Suppressor macrophage (primary cell): ENCODE measurements at regions not wholly inside any gene's neighbourhood (a gene's known extent, or its start where the extent isn't known, plus 50 kb on each side); places are given as distances from the start of the nearest gene placed in this dataset.

Source experiments
- DNase-seq, 4 experiments: peaks; one replicate each; pipeline ENCODE4 v3.0.0-alpha.2; 2020 to 2022

GRCh38 chr15:53462651-53463050 lies 296.8 kb downstream of the WDR72 start:
- no peak for DNase-seq

DNA sequence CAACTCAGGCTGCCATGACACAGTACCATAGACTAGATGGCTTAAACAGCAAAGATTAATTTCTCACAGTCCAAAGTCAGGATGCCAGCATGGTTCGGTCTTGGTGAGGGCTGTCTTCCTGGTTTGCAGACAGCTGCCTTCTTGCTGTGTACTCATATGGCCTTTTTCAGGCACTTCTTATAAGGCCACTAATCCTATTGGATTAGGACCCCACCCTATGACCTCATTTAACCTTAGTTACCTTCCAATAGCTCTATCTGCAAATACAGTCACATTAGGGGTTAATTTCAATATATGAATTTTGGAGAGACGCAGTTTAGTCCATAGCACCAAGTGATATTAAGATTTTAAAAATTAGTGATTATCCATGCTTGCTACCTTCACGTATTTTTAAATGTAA lies 297.8 kb downstream of the WDR72 start:
- DNase-seq = no peak

- no peak for DNase-seq
These were observed 300.7 kb downstream of the WDR72 start for GRCh38 chr15:53458736-53459135.

GRCh38 chr15:53457479-53457878 lies 302.0 kb downstream of the WDR72 start:
- DNase-seq = no peak

DNA sequence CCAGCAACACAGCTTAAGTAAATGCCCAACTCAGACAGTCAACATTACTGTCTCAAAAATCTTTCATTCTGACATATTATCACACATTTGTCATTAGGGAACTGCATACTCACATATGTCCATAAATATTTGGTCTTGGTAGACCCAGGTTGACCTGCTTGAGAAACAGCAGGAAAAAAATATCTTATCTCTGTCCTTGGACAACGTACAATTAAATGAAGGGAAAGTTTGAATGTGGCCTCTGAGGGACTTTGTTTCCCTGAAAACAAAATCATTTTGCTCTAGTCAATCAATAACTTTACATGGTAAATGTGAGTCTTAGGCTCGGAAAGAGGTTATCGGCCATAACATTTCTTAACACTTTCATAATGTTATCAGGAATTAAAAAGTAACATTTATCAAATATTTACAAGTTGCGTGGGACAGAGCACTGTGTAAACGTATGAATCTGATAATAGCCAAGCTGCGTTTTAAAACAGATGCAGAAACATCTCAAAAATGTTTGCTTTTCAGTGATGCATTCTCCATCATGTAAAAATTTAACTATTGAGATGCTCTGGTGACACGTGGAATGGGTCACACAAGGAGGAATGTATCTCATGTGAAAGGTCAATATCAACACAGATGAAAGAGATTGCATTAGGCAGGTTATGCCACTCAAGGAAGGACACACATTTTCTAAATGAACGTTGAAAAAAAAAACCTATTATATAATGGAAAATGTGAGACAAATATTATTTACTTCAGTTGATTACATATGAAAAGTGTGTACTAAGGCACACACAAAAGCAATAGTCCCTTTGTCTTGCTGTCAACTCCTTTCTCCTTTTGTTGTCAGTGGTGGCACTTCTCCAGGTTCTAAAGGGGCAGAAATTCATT lies 304.4 kb downstream of the WDR72 start:
- no peak for DNase-seq

- no peak for DNase-seq
These were observed 305.0 kb downstream of the WDR72 start for GRCh38 chr15:53454535-53454842.

DNA sequence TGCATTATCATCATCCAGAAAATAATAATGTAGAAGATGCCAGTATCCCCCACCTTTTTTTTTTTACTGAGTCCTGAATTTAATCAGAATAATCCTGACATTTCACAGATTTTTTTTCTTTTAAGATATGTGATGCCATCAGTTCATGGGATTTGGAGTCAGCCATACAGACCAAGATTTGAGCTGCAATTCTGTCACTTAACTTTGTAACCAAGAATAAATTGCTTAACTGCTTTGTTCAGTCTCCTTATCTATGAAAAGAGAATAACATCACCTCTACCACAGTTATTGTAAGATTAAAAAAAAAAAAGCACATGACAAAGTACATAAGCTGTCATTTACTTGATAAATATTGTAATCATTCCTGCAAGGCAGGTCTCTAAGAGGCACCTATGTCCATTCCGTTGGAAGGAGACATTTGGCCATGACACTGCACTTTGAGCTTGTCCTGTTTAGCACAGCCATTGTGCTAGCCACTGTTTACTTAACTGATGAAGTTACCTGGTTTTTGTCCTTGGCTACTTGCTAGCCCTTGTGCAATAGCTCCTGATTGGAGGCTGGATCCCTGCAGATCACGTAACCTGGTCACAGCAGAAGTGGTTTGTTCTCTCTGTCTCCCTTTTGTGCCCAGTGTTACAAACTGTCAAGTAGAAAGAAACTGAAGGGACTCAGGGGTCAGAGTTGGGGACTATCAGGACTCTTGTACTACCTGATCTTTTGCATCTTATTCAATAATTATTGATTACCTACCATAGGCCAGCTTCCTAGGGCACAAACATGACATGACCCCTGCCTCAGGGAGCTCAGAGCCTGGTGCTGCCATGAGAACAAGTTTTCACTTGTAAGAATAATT lies 306.0 kb downstream of the WDR72 start:
- no peak for DNase-seq

- no peak for DNase-seq
These were observed 311.0 kb downstream of the WDR72 start for GRCh38 chr15:53448232-53449015.

DNA sequence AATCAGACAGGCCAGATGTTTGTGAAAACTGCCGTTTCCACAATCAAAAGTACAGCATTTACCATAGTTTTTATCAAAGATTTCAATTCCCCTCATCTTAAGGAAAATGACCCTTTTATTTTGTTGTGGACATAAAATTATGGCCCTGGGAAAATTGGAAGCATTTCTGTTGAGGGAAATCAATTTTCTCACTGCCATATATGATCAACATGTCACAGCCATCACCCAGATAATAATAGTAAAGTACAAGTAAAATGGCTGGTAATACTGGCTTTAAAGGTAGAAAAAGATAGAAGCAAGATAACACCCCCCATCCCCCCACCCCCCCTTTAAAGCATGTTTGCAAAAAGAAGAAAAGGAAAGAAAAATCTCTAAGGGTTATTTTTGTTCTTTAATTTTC lies 311.7 kb downstream of the WDR72 start:
- no peak for DNase-seq

- no peak for DNase-seq
These were observed 312.3 kb downstream of the WDR72 start for GRCh38 chr15:53447053-53447574.

DNA sequence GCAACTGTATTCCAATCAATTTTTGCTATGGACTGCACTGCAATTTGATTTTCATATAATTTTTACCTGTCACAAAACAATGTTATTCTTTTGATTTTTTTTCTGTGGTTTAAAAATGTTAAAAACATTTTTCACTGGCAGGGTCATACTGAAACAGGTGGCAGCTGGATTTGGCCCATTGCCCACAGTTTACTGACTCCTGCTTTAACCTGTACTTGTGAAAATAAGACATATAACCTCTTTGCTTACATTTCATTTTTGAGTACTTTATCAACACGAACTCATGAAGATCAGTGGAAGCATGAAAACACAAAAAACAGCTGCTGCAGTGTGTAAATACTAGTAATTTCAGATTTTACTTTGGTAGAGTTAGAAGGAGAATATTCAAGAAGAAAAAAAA lies 313.1 kb downstream of the WDR72 start:
- no peak for DNase-seq

DNA sequence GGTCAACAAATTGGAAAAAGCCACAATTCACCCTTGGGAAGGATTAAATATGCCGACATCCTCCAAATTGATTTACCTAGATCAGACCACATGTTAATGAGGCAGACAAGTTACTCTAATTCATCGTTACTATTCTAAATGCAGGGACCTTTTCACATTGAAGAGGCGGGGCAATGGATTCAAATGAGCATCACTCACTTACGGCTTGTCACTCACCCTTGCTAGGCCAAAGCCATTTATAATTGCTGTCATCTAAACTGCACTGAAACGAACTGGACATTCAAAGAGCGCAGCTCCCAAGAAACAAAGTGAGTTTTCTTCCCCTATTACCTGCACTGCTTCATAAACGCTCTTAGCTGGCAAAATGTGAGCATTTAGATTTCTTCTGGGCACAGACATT lies 313.9 kb downstream of the WDR72 start:
- DNase-seq = no peak

DNA sequence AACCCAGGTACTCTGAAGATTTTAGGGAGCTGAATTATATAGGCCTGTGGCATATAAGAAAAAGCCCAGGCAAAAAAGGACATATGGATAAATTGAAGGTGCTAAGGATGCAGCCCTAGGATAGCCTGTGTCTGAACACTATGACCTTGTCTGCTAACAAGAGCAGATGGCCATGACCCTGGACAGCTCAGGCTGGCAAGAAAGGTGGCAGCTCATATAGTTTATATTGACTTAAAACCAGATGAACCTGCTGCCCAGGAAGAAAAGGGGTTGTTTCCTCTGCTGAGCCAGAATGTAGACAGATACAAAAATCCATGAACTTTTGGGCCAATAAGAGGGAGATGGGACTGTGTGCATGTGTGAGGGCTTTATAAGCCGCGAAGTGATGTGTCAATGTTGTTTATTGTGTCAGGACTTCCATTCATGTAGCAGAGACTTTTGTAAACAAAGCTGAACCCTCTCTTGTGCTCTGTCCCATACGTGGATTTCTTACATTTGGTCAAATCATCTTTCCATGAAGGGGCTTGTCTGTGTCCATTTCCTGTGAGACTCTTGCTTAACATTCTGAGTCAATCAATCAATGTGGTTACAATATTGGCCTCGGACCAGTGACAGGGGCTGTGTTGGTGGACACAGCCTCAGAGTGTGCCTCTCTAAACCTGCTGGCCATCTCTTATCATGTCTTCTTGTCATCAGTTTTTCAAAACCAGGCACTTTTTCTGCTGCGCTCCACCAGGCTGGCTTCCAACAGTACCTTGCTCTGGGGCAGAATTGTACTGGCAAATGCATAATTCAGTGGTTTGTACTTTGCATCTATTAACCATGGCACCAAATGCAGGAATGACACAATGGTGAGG lies 321.2 kb downstream of the WDR72 start:
- no peak for DNase-seq

GRCh38 chr15:53437366-53437765 lies 322.1 kb downstream of the WDR72 start:
- no peak for DNase-seq

DNA sequence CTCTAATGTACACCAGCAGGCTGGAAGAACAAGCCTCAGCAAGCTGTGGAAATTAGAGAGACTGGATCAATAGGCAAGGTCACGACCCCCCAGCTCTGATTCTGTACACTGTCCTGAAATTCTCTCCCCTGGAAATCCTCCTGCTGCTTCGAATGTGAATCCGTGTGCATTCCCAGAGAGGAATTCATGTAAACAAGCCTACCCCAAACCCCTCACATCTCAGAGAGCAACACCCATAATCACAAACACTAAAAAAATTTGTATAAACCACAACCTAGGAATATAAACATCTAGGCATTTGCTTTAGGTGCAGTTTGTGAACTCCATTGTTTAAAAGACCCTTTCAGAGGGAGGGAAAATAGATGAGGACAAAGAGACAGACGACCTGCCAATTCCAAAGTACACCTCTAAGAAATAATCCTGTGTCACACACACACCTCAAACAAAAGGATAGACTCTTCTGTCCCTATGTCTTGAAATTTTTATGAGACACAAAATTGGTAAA lies 325.2 kb downstream of the WDR72 start:
- DNase-seq = no peak

DNA sequence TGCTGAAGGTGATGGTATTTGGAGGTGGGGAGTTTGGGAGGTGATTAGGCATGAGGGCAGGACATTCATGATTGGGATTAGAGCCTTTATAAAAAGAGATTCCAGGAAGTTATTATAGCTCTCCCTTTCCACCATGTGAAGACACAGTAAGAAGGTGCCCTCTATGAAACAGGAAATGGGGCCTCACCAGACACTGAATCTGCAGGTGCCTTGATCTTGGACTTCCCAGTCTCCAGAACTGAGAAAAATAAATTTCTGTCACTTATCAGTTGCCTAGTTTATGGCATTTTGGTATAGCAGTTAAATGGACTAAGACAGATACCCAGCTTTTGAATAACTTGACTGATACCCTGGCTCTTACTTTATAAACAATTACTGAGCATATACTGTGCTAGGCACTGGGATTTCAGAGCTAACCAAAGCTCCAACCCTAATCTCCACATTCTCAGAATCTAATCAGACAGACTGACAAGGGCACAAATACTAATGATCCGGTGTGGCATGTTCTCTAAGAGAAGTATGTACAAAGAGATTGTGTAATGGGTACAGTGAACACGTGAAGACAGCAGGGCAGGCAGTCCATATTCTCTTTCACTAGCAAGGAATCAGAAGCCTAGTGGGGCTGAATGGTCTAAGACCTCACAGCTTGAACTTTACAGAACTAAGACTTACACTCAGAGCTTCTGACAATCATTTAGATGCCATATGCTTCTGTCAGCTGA lies 343.1 kb downstream of the WDR72 start:
- DNase-seq = no peak

GRCh38 chr15:53414167-53414566 lies 345.3 kb downstream of the WDR72 start:
- DNase-seq = no peak

DNA sequence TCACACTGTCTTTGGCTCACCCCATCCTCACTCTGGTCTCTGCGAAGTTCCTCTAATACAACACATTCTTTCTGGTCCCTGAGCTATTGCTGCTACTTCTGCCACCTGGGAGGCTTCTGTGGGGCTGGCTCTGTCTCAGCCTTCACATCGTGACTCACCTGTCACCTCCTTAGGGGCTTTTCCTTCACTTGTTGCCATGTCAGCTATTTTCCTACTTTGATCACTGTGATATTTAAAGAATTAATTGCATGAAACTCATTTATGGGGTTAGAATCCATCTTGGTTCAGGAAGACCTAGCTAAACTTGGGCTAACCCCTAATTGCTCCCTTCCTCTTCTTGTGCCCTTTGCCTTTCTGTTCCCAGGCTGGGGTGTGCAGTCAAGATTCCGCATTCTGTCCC lies 346.9 kb downstream of the WDR72 start:
- DNase-seq = no peak

DNA sequence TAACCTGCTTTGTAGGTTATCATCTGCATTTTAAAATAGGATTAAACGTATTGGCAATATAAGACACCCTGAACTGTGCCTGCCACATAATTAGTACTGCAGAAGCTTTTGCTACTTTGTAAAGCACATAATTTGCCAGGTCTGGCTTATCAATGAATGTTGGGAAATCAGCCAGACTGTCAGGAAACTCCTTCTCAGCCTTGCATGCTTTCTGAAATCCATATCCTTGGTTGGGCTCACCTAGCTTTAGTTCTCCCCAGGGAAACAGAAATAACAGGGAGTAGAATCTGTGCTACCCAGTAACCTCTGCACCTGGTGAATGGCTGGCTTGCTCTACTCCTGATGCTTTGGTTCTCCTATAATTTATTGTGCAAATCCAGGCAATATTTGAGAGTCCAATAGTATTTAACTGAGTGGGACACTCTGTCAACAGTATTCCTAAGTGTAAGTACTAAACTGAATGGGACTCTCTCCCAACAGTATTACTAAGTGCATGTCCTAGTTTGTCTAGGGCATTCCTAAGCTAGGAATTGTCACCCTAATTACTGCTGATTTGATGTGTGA lies 354.5 kb downstream of the WDR72 start:
- no peak for DNase-seq

- DNase-seq = no peak
These were observed 358.0 kb downstream of the WDR72 start for GRCh38 chr15:53401503-53401902.

GRCh38 chr15:53400986-53401385 lies 358.5 kb downstream of the WDR72 start:
- DNase-seq = no peak
